H1 (cell line): ENCODE measurements at regions not wholly inside any gene's neighbourhood (a gene's known extent, or its start where the extent isn't known, plus 50 kb on each side); places are given as distances from the start of the nearest gene placed in this dataset.

Source experiments
- FOSL1 ChIP-seq: IDR thresholded peaks from 2 replicates; pipeline ENCODE4 v1.6.1; 2011; ENCODE audit warnings: mild to moderate bottlenecking, low read depth, low read length, moderate library complexity; ENCODE audit not compliant: insufficient read depth
- TF ChIP-seq, protein P1 (sequence below): fragments of 300-600 bp; sonication (generic); IDR thresholded peaks from 2 replicates; pipeline ENCODE4 v1.7.1; 2012; ENCODE audit warnings: low read length, moderate library complexity, mild to moderate bottlenecking, inconsistent platforms; ENCODE audit not compliant: insufficient replicate concordance
- TF ChIP-seq, protein P2 (sequence below): IDR thresholded peaks from 2 replicates; pipeline ENCODE4 v1.6.1; 2011; ENCODE audit warnings: low read length, improper control_type of control experiment

DNA sequence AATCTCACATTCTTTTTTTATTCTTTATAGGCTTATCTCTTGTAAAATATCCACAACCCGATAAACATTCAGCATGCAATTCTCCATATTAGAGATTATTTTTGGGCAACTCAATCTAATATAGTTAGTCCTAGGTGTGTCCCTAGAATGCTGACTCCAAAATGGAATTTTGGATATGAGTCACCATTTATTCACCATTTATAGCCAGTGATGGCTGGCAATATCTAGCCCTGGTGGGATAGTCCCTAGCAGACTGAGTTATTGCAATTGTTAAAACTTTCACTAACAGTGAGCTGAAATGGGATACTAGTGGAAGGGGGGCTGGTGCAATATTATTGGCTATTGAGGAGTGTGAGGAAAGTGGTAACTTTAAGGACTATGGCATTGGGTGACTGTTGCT lies 401.6 kb downstream of the SLC4A3 start (continued):
- TF ChIP-seq, protein P1, sequence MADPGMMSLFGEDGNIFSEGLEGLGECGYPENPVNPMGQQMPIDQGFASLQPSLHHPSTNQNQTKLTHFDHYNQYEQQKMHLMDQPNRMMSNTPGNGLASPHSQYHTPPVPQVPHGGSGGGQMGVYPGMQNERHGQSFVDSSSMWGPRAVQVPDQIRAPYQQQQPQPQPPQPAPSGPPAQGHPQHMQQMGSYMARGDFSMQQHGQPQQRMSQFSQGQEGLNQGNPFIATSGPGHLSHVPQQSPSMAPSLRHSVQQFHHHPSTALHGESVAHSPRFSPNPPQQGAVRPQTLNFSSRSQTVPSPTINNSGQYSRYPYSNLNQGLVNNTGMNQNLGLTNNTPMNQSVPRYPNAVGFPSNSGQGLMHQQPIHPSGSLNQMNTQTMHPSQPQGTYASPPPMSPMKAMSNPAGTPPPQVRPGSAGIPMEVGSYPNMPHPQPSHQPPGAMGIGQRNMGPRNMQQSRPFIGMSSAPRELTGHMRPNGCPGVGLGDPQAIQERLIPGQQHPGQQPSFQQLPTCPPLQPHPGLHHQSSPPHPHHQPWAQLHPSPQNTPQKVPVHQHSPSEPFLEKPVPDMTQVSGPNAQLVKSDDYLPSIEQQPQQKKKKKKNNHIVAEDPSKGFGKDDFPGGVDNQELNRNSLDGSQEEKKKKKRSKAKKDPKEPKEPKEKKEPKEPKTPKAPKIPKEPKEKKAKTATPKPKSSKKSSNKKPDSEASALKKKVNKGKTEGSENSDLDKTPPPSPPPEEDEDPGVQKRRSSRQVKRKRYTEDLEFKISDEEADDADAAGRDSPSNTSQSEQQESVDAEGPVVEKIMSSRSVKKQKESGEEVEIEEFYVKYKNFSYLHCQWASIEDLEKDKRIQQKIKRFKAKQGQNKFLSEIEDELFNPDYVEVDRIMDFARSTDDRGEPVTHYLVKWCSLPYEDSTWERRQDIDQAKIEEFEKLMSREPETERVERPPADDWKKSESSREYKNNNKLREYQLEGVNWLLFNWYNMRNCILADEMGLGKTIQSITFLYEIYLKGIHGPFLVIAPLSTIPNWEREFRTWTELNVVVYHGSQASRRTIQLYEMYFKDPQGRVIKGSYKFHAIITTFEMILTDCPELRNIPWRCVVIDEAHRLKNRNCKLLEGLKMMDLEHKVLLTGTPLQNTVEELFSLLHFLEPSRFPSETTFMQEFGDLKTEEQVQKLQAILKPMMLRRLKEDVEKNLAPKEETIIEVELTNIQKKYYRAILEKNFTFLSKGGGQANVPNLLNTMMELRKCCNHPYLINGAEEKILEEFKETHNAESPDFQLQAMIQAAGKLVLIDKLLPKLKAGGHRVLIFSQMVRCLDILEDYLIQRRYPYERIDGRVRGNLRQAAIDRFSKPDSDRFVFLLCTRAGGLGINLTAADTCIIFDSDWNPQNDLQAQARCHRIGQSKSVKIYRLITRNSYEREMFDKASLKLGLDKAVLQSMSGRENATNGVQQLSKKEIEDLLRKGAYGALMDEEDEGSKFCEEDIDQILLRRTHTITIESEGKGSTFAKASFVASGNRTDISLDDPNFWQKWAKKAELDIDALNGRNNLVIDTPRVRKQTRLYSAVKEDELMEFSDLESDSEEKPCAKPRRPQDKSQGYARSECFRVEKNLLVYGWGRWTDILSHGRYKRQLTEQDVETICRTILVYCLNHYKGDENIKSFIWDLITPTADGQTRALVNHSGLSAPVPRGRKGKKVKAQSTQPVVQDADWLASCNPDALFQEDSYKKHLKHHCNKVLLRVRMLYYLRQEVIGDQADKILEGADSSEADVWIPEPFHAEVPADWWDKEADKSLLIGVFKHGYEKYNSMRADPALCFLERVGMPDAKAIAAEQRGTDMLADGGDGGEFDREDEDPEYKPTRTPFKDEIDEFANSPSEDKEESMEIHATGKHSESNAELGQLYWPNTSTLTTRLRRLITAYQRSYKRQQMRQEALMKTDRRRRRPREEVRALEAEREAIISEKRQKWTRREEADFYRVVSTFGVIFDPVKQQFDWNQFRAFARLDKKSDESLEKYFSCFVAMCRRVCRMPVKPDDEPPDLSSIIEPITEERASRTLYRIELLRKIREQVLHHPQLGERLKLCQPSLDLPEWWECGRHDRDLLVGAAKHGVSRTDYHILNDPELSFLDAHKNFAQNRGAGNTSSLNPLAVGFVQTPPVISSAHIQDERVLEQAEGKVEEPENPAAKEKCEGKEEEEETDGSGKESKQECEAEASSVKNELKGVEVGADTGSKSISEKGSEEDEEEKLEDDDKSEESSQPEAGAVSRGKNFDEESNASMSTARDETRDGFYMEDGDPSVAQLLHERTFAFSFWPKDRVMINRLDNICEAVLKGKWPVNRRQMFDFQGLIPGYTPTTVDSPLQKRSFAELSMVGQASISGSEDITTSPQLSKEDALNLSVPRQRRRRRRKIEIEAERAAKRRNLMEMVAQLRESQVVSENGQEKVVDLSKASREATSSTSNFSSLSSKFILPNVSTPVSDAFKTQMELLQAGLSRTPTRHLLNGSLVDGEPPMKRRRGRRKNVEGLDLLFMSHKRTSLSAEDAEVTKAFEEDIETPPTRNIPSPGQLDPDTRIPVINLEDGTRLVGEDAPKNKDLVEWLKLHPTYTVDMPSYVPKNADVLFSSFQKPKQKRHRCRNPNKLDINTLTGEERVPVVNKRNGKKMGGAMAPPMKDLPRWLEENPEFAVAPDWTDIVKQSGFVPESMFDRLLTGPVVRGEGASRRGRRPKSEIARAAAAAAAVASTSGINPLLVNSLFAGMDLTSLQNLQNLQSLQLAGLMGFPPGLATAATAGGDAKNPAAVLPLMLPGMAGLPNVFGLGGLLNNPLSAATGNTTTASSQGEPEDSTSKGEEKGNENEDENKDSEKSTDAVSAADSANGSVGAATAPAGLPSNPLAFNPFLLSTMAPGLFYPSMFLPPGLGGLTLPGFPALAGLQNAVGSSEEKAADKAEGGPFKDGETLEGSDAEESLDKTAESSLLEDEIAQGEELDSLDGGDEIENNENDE, result no peak
- TF ChIP-seq FOSL1, result no peak
- TF ChIP-seq, protein P2, sequence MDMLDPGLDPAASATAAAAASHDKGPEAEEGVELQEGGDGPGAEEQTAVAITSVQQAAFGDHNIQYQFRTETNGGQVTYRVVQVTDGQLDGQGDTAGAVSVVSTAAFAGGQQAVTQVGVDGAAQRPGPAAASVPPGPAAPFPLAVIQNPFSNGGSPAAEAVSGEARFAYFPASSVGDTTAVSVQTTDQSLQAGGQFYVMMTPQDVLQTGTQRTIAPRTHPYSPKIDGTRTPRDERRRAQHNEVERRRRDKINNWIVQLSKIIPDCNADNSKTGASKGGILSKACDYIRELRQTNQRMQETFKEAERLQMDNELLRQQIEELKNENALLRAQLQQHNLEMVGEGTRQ, result no peak
